Astrocyte of the cerebellum (primary cell): ENCODE measurements at regions not wholly inside any gene's neighbourhood (a gene's known extent, or its start where the extent isn't known, plus 50 kb on each side); places are given as distances from the start of the nearest gene placed in this dataset.
A peak's percentile ranks its signal among the peaks of the same experiment; 100 is the strongest.

Source experiments
- DNase-seq: peaks from one replicate; pipeline ENCODE4 v3.0.0-alpha.2; 2011; ENCODE audit warnings: low read depth
- H3K4me3 ChIP-seq: 2 replicates; pipeline ENCODE4 v1.5.1; 2011; ENCODE audit warnings: mild to moderate bottlenecking, low read depth, low read length, moderate library complexity
- in situ Hi-C: cut with HindIII; loops from 2 replicates; pipeline ENCODE4 v1.10.0; 2017; ENCODE audit warnings: low sequenced_read_pairs
- TF ChIP-seq, protein P1 (sequence below): IDR thresholded peaks from 2 replicates; pipeline ENCODE4 v1.5.1; 2012; ENCODE audit warnings: low read length, low read depth, moderate library complexity, mild to moderate bottlenecking; ENCODE audit errors: missing control alignments

DNA sequence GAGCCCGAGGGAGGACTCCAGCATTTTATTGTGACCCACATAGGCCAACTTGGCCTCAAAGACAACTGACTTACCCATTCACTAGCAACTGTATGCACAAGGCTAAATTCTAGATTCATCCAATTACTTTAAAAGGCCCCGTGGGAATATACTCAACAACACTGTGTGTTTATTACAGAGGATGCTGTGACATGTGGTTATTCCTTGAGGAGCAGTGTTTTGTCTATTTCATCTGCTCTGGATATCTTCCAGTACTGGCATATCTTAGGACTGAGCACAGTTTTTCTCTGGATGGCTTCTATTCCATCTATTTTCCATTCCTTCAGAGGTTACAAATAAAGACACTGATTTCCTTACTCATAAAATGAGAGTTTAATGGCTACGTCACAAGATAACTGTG, 87.2 kb upstream of the KRAS start:
- H3K4me3 ChIP-seq: no peak overlapping the region
- TF ChIP-seq, protein P1, sequence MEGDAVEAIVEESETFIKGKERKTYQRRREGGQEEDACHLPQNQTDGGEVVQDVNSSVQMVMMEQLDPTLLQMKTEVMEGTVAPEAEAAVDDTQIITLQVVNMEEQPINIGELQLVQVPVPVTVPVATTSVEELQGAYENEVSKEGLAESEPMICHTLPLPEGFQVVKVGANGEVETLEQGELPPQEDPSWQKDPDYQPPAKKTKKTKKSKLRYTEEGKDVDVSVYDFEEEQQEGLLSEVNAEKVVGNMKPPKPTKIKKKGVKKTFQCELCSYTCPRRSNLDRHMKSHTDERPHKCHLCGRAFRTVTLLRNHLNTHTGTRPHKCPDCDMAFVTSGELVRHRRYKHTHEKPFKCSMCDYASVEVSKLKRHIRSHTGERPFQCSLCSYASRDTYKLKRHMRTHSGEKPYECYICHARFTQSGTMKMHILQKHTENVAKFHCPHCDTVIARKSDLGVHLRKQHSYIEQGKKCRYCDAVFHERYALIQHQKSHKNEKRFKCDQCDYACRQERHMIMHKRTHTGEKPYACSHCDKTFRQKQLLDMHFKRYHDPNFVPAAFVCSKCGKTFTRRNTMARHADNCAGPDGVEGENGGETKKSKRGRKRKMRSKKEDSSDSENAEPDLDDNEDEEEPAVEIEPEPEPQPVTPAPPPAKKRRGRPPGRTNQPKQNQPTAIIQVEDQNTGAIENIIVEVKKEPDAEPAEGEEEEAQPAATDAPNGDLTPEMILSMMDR: no peak
- DNase-seq: no peak
- in situ Hi-C loops: no loop called here

DNA sequence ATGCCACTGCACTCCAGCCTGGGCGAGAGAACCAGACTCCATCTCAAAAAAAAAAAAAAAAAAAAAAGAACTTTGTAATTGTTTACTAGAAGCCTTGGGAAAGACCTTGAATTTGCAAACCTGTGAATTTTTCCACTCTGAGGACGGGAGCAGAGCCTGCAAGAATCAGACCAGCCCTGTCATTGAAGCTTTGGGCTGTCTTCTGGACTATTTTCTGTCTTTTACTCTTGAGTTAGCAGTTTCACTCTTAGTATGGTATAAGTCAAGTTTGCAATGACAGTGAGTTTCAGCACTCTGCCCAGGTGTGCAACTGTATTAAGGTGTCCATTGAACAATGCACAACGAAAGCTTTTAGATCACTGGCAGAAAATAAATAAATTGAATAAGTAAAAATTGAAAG, 81.4 kb upstream of the KRAS start:
- in situ Hi-C loops: loop anchor here (5.0 kb wide), 1 partner anchor 50 kb away; no protein-coding TSS in a partner anchor
- DNase-seq: no peak
- no peak overlapping the region for H3K4me3 ChIP-seq
- TF ChIP-seq, protein P1: no peak

DNA sequence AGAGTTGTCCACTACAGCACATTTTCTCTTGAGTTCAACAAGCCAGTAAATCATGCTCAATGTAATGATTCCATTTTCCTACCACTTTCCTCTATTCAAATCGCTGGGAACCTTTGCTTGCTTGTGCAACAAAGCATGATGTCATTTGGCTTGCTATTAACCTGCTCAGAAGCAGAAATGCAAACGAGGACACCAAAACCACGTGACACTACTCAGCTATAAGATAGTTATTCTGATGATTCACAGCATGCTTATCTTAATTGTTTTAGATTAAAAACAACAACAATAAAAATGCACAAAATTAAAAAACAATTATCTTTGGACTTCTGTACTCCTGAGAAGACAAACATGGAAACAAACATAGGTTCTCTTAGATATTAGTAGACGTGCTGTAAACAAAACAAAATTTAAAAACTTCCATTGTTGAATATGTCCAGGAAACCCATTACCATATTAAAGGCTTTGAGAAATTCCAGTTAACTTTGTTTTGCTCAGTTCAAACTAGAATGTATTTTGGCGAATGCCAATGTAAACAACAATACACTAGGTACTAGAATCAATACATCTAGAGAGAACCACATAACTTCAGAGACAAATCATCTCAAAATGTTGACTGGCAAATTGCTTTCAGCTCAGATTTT, 77.5 kb upstream of the KRAS start:
- no peak overlapping the region for H3K4me3 ChIP-seq
- TF ChIP-seq, protein P1: no peak
- in situ Hi-C loops: no loop called here
- DNase-seq: peak; percentile 26

DNA sequence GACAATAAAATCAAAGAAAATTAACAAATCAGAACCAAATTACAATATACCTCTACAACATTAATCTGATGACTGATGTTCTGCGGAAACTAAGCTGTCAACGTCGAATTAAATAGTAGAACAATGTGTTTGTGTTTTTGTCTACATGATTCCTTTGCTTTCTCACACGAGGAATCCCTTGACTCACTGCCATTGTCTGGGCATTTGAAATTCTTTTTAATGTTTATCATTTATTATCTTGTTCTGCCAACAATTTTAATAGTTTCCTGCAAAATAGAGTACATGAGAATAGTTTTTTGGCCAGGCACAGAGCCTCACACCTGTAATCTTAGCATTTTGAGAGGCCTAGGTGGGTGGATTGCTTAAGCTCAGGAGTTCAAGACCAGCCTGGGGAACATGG, 76.6 kb upstream of the KRAS start:
- in situ Hi-C loops: no loop called here
- TF ChIP-seq, protein P1: no peak
- no peak for DNase-seq
- no peak overlapping the region for H3K4me3 ChIP-seq

DNA sequence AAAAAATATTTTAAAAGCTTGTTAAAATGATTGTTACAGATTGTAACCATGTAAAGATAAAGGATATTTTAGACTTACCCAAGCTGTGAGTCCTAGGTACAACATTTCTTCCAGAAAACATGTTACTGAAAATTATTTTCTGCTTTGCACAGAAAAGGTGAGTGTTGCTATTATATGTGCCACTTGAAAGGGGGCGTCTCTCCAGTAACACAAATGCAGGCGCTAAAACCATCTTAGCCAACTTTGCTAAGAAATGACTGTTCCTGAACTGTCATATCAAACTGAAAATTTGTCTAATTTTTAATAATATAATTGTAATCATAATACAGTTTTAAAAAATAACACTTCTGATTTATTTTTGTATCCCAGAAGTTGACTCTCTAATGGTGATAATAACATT, 75.6 kb upstream of the KRAS start:
- in situ Hi-C loops: no loop called here
- no peak for DNase-seq
- TF ChIP-seq, protein P1: no peak
- no peak overlapping the region for H3K4me3 ChIP-seq

DNA sequence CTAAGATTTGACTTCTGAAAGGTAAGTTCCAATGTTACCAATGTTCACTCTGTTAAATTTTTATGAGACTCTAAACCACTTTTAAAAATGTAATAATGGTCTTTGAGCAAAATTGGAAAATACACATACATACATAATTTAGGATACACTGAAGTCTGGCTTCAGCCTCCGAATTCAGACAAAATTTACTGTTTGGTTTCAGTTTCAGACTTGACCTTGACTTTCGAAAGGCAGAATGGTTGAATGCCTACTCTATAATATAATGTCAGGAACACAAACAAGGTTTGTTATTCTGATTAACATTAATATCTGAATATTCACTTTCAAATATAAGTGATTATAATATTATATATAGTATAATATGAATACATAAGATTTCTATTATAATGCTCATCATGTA, 74.1 kb upstream of the KRAS start:
- no peak overlapping the region for H3K4me3 ChIP-seq
- in situ Hi-C loops: no loop called here
- TF ChIP-seq, protein P1: no peak
- no peak for DNase-seq
